Liver (tissue), 8 donors: ENCODE measurements at regions not wholly inside any gene's neighbourhood (a gene's known extent, or its start where the extent isn't known, plus 50 kb on each side); places are given as distances from the start of the nearest gene placed in this dataset.
A peak's percentile ranks its signal among the peaks of the same experiment; 100 is the strongest.

Source experiments
- DNase-seq: peaks from one replicate; pipeline ENCODE4 v3.0.0-alpha.2; 2017; ENCODE audit warnings: low spot score
- H3K27ac ChIP-seq, 2 donors: one replicate each; pipeline ENCODE4 v1.7.0; 2013; ENCODE audit warnings: inconsistent platforms in 2 of 2, low read length in 2 of 2, control low read depth in 1 of 2, low read depth in 1 of 2, mild to moderate bottlenecking in 1 of 2
- H3K27me3 ChIP-seq, 4 donors: one replicate each; pipeline versions ENCODE4 v1.6.1 to v1.7.0; 2013; ENCODE audit warnings: low read length in 3 of 4, inconsistent platforms in 1 of 4, mild to moderate bottlenecking in 1 of 4, moderate library complexity in 1 of 4; ENCODE audit not compliant: control insufficient read depth in 4 of 4, insufficient read depth in 4 of 4
- H3K36me3 ChIP-seq, 4 donors: one replicate each; pipeline versions ENCODE4 v1.6.1 to v1.7.0; 2013; ENCODE audit warnings: low read length in 3 of 4, mild to moderate bottlenecking in 3 of 4, low read depth in 1 of 4, moderate library complexity in 1 of 4; ENCODE audit not compliant: control insufficient read depth in 4 of 4, insufficient read depth in 3 of 4
- H3K4me1 ChIP-seq, 4 donors: one replicate each; pipeline versions ENCODE4 v1.6.1 to v1.7.0; 2013; ENCODE audit warnings: low read length in 3 of 4, mild to moderate bottlenecking in 3 of 4, moderate library complexity in 1 of 4; ENCODE audit not compliant: control insufficient read depth in 4 of 4, insufficient read depth in 4 of 4
- H3K4me3 ChIP-seq, 3 donors: one replicate each; pipeline versions ENCODE4 v1.6.1 to v1.7.0; 2013; ENCODE audit warnings: low read length in 3 of 3, control low read depth in 1 of 3, low read depth in 1 of 3, mild to moderate bottlenecking in 1 of 3
- H3K9ac ChIP-seq, 2 donors: one replicate each; pipeline ENCODE4 v1.7.0; 2013; ENCODE audit warnings: low read length in 2 of 2, mild to moderate bottlenecking in 2 of 2, moderate library complexity in 2 of 2, control low read depth in 1 of 2, low read depth in 1 of 2
- H3K9me3 ChIP-seq, 4 donors: one replicate each; pipeline versions ENCODE4 v1.6.1 to v1.7.0; 2013; ENCODE audit warnings: low read length in 3 of 4; ENCODE audit not compliant: control insufficient read depth in 4 of 4
- EGR1 ChIP-seq, 2 donors: IDR thresholded peaks; 2 replicates each; pipeline ENCODE4 v1.6.1; 2016 to 2018; ENCODE audit warnings: antibody characterized with exemption in 2 of 2, low read depth in 2 of 2
- FOXA1 ChIP-seq: IDR thresholded peaks from 2 replicates; pipeline ENCODE4 v1.6.1; 2016; ENCODE audit warnings: antibody characterized with exemption
- FOXA2 ChIP-seq: IDR thresholded peaks from 2 replicates; pipeline ENCODE4 v1.6.1; 2016; ENCODE audit warnings: antibody characterized with exemption
- GABPA ChIP-seq, 2 donors: IDR thresholded peaks in 1 of 2; conservative IDR thresholded peaks in 1 of 2; 2 replicates each; pipeline ENCODE4 v1.6.1; 2016; ENCODE audit warnings: antibody characterized with exemption in 2 of 2, mild to moderate bottlenecking in 1 of 2, moderate library complexity in 1 of 2
- HNF4A ChIP-seq, 2 donors: conservative IDR thresholded peaks; 2 replicates each; pipeline ENCODE4 v1.6.1; 2016; ENCODE audit warnings: antibody characterized with exemption in 2 of 2, mild to moderate bottlenecking in 2 of 2
- HNF4G ChIP-seq: IDR thresholded peaks from 2 replicates; pipeline ENCODE4 v1.6.1; 2016; ENCODE audit warnings: antibody characterized with exemption
- JUND ChIP-seq, 2 donors: IDR thresholded peaks; 2 replicates each; pipeline ENCODE4 v1.6.1; 2016; ENCODE audit warnings: antibody characterized with exemption in 2 of 2
- NR2F2 ChIP-seq: IDR thresholded peaks from 2 replicates; pipeline ENCODE4 v1.6.1; 2016; ENCODE audit warnings: antibody characterized with exemption
- RAD21 ChIP-seq, 2 donors: IDR thresholded peaks; 2 replicates each; pipeline ENCODE4 v1.6.1; 2016; ENCODE audit warnings: antibody characterized with exemption in 2 of 2, mild to moderate bottlenecking in 2 of 2
- RXRA ChIP-seq, 2 donors: IDR thresholded peaks; 2 replicates each; pipeline ENCODE4 v1.6.1; 2017 to 2018; ENCODE audit warnings: antibody characterized with exemption in 2 of 2, mild to moderate bottlenecking in 1 of 2
- SP1 ChIP-seq: IDR thresholded peaks from 2 replicates; pipeline ENCODE4 v1.6.1; 2018; ENCODE audit warnings: antibody characterized with exemption, mild to moderate bottlenecking
- TAF1 ChIP-seq: conservative IDR thresholded peaks from 2 replicates; pipeline ENCODE4 v1.6.1; 2016; ENCODE audit warnings: antibody characterized with exemption, mild to moderate bottlenecking
- YY1 ChIP-seq: IDR thresholded peaks from 2 replicates; pipeline ENCODE4 v1.6.1; 2016; ENCODE audit warnings: antibody characterized with exemption, mild to moderate bottlenecking
- WGBS: extraction: QIAGEN DNeasy Blood & Tissue Kit; methylation state at CpG from one replicate; pipeline ENCODE4 v1.1.7; 2013; 5-methylcytosine and 5-hydroxymethylcytosine counted together
- TF ChIP-seq, protein P1 (sequence below): IDR thresholded peaks from 2 replicates; pipeline ENCODE4 v1.6.1; 2016; ENCODE audit warnings: antibody characterized with exemption
- TF ChIP-seq, protein P2 (sequence below): IDR thresholded peaks from 2 replicates; pipeline ENCODE4 v1.6.1; 2016; ENCODE audit warnings: antibody characterized with exemption
- TF ChIP-seq, protein P3 (sequence below): fragments of 150-350 bp; IDR thresholded peaks from 2 replicates; pipeline ENCODE4 v1.5.1; 2017; ENCODE audit warnings: improper control_type of control experiment, low read depth, low read length; ENCODE audit not compliant: missing input control
- TF ChIP-seq, protein P4 (sequence below): IDR thresholded peaks from 2 replicates; pipeline ENCODE4 v1.6.1; 2016; ENCODE audit warnings: antibody characterized with exemption
- TF ChIP-seq, protein P5 (sequence below): IDR thresholded peaks from 2 replicates; pipeline ENCODE4 v1.6.1; 2016; ENCODE audit warnings: antibody characterized with exemption, mild to moderate bottlenecking
- donor health status: healthy.
- donor health status: healthy.
- donor health status: healthy.
- donor health status: healthy.
- donor health status: healthy.

DNA sequence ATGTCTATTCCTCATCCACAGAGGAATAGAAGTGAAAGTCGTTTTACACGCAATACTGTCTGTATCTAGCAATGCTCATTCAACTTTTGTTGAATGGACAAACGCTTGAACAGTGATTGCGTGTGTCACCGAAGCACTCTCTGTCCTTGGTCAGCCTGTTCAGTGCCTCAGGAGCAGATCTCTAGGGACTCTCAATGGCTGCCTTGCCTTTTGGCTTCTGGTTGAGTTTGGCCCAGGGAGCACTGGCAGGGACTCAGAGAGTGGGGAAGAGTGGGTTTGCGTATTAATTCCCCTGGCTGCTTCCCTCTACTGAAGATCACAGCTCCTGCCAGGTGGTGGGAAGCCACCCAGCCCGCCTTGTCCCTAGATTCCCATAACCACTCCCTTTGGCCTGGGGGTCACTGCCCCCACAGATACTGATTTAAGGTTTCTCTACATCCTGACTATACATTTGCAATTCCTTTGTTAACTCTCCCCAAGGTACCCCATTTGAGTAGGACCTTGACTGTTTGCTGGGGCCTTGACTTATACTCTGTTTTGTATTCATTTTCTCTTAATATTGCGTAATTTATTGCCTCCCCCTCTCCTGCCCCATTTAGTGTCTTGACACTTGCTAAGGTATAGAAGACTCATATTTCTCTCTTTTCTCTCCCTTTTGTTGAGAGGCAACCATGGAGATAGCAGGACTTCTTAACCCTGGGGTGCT lies 61.7 kb upstream of the USP24 start:
- Histone ChIP-seq H3K9ac (peak overlapping the region in 1 of 2 donors; percentile 40), H3K9me3 (no peaks in the 10 kb centered on the region), H3K36me3 (no peaks in the 10 kb centered on the region), H3K27ac (no peak overlapping the region), H3K4me1 (peaks cover 0 to 3% (median 1%) of the 10 kb centered on the region in 4 donors), H3K4me3 (no peak overlapping the region), H3K27me3 (no peaks in the 10 kb centered on the region)
- peak; percentile 37 for DNase-seq
- TF ChIP-seq FOXA2 (no peak), GABPA (IDR thresholded peaks at IDR 0.05 in 1 of 2, conservative IDR thresholded peaks at IDR 0.05 in 1 of 2) (no peak), HNF4G (no peak), FOXA1 (no peak), NR2F2 (no peak), YY1 (no peak), TAF1 (no peak), RAD21 (IDR thresholded peaks at IDR 0.05) (no peak), SP1 (no peak), JUND (IDR thresholded peaks at IDR 0.05) (no peak), EGR1 (IDR thresholded peaks at IDR 0.05; ENCODE audit: low read depth in 2 of 2) (no peak), HNF4A (conservative IDR thresholded peaks at IDR 0.05) (no peak), RXRA (IDR thresholded peaks at IDR 0.05) (no peak)
- TF ChIP-seq, protein P1, sequence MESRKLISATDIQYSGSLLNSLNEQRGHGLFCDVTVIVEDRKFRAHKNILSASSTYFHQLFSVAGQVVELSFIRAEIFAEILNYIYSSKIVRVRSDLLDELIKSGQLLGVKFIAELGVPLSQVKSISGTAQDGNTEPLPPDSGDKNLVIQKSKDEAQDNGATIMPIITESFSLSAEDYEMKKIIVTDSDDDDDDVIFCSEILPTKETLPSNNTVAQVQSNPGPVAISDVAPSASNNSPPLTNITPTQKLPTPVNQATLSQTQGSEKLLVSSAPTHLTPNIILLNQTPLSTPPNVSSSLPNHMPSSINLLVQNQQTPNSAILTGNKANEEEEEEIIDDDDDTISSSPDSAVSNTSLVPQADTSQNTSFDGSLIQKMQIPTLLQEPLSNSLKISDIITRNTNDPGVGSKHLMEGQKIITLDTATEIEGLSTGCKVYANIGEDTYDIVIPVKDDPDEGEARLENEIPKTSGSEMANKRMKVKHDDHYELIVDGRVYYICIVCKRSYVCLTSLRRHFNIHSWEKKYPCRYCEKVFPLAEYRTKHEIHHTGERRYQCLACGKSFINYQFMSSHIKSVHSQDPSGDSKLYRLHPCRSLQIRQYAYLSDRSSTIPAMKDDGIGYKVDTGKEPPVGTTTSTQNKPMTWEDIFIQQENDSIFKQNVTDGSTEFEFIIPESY, result no peak
- TF ChIP-seq, protein P2, sequence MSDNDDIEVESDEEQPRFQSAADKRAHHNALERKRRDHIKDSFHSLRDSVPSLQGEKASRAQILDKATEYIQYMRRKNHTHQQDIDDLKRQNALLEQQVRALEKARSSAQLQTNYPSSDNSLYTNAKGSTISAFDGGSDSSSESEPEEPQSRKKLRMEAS, result no peak
- TF ChIP-seq, protein P3, sequence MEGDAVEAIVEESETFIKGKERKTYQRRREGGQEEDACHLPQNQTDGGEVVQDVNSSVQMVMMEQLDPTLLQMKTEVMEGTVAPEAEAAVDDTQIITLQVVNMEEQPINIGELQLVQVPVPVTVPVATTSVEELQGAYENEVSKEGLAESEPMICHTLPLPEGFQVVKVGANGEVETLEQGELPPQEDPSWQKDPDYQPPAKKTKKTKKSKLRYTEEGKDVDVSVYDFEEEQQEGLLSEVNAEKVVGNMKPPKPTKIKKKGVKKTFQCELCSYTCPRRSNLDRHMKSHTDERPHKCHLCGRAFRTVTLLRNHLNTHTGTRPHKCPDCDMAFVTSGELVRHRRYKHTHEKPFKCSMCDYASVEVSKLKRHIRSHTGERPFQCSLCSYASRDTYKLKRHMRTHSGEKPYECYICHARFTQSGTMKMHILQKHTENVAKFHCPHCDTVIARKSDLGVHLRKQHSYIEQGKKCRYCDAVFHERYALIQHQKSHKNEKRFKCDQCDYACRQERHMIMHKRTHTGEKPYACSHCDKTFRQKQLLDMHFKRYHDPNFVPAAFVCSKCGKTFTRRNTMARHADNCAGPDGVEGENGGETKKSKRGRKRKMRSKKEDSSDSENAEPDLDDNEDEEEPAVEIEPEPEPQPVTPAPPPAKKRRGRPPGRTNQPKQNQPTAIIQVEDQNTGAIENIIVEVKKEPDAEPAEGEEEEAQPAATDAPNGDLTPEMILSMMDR, result no peak
- TF ChIP-seq, protein P4, sequence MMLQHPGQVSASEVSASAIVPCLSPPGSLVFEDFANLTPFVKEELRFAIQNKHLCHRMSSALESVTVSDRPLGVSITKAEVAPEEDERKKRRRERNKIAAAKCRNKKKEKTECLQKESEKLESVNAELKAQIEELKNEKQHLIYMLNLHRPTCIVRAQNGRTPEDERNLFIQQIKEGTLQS, result no peak
- TF ChIP-seq, protein P5, sequence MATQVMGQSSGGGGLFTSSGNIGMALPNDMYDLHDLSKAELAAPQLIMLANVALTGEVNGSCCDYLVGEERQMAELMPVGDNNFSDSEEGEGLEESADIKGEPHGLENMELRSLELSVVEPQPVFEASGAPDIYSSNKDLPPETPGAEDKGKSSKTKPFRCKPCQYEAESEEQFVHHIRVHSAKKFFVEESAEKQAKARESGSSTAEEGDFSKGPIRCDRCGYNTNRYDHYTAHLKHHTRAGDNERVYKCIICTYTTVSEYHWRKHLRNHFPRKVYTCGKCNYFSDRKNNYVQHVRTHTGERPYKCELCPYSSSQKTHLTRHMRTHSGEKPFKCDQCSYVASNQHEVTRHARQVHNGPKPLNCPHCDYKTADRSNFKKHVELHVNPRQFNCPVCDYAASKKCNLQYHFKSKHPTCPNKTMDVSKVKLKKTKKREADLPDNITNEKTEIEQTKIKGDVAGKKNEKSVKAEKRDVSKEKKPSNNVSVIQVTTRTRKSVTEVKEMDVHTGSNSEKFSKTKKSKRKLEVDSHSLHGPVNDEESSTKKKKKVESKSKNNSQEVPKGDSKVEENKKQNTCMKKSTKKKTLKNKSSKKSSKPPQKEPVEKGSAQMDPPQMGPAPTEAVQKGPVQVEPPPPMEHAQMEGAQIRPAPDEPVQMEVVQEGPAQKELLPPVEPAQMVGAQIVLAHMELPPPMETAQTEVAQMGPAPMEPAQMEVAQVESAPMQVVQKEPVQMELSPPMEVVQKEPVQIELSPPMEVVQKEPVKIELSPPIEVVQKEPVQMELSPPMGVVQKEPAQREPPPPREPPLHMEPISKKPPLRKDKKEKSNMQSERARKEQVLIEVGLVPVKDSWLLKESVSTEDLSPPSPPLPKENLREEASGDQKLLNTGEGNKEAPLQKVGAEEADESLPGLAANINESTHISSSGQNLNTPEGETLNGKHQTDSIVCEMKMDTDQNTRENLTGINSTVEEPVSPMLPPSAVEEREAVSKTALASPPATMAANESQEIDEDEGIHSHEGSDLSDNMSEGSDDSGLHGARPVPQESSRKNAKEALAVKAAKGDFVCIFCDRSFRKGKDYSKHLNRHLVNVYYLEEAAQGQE, result no peak
- WGBS, result 87% methylated on average over 8 of the region's 8 CpGs
